Breast epithelium (tissue), 3 donors: ENCODE measurements at regions not wholly inside any gene's neighbourhood (a gene's known extent, or its start where the extent isn't known, plus 50 kb on each side); places are given as distances from the start of the nearest gene placed in this dataset.

Experiments used
- CTCF ChIP-seq, 3 donors: fragments of 450-650 bp; IDR thresholded peaks; one replicate each; pipeline ENCODE4 v1.5.1; 2016 to 2017; ENCODE audit warnings: antibody characterized with exemption in 3 of 3, mild to moderate bottlenecking in 3 of 3, moderate library complexity in 3 of 3
- POLR2A ChIP-seq: fragments of 450-650 bp; IDR thresholded peaks from one replicate; pipeline ENCODE4 v1.6.1; 2016; ENCODE audit warnings: antibody characterized with exemption, mild to moderate bottlenecking, moderate library complexity

- TF ChIP-seq CTCF (IDR thresholded peaks at IDR 0.05) (no peak), POLR2A (no peak)
Measured at GRCh38 chr4:181018472-181018871, 1224.7 kb upstream of the TENM3 start.
